GM12891 (cell line): ENCODE measurements at regions not wholly inside any gene's neighbourhood (a gene's known extent, or its start where the extent isn't known, plus 50 kb on each side); places are given as distances from the start of the nearest gene placed in this dataset.

ENCODE experiments used
- POLR2A ChIP-seq: IDR thresholded peaks from 2 replicates; pipeline ENCODE4 v1.6.1; 2011; ENCODE audit warnings: low read depth, low read length, control low read depth
- POLR2AphosphoS5 ChIP-seq: IDR thresholded peaks from 2 replicates; pipeline ENCODE4 v1.6.1; 2011; ENCODE audit warnings: low read depth, low read length, control low read depth
- POU2F2 ChIP-seq: IDR thresholded peaks from 2 replicates; pipeline ENCODE4 v1.6.1; 2011; ENCODE audit warnings: low read depth, mild to moderate bottlenecking, control low read depth, low read length, moderate library complexity
- SPI1 ChIP-seq: IDR thresholded peaks from 2 replicates; pipeline ENCODE4 v1.6.1; 2011; ENCODE audit warnings: low read depth, low read length, control low read depth
- TAF1 ChIP-seq: IDR thresholded peaks from 2 replicates; pipeline ENCODE4 v1.6.1; 2011; ENCODE audit warnings: low read depth, low read length, control low read depth

- TF ChIP-seq TAF1: no peak
- no peak for TF ChIP-seq POLR2A
- TF ChIP-seq POLR2AphosphoS5: no peak
- TF ChIP-seq POU2F2: no peak
- no peak for TF ChIP-seq SPI1
These were observed 78.2 kb upstream of the SOX2 start for GRCh38 chr3:181633556-181633955.
